GM12874 (cell line): ENCODE measurements at regions not wholly inside any gene's neighbourhood (a gene's known extent, or its start where the extent isn't known, plus 50 kb on each side); places are given as distances from the start of the nearest gene placed in this dataset.

Experiments used
- CTCF ChIP-seq: IDR thresholded peaks from 2 replicates; pipeline ENCODE4 v1.5.1; 2011; ENCODE audit warnings: low read depth, mild to moderate bottlenecking, control low read depth, low read length, moderate library complexity; ENCODE audit not compliant: insufficient read depth

- TF ChIP-seq CTCF, result no peak
Measured at GRCh38 chr2:150224321-150224720, 263.1 kb downstream of the RND3 start.

GRCh38 chr2:150222942-150223341 lies 264.5 kb downstream of the RND3 start:
- no peak for TF ChIP-seq CTCF

GRCh38 chr2:150222379-150222778 lies 265.1 kb downstream of the RND3 start:
- no peak for TF ChIP-seq CTCF

GRCh38 chr2:150219861-150220260 lies 267.6 kb downstream of the RND3 start:
- no peak for TF ChIP-seq CTCF

- no peak for TF ChIP-seq CTCF
Measured at GRCh38 chr2:150215041-150215440, 272.4 kb downstream of the RND3 start.

- no peak for TF ChIP-seq CTCF
Measured at GRCh38 chr2:150214626-150215025, 272.8 kb downstream of the RND3 start.

- no peak for TF ChIP-seq CTCF
Measured at GRCh38 chr2:150212722-150213171, 274.7 kb downstream of the RND3 start.
